Mammary epithelial cell (primary cell): ENCODE measurements at regions not wholly inside any gene's neighbourhood (a gene's known extent, or its start where the extent isn't known, plus 50 kb on each side); places are given as distances from the start of the nearest gene placed in this dataset.

Experiments
- CTCF ChIP-seq, 2 donors: IDR thresholded peaks in 1 of 2; conservative IDR thresholded peaks in 1 of 2; 2 replicates each; pipeline ENCODE4 v1.5.1; 2011 to 2012; ENCODE audit warnings: inconsistent platforms in 2 of 2, low read length in 2 of 2, mild to moderate bottlenecking in 2 of 2, control low read depth in 1 of 2, low read depth in 1 of 2; ENCODE audit not compliant: insufficient read depth in 1 of 2; ENCODE audit errors: extremely low read depth in 1 of 2
- EZH2 ChIP-seq: IDR thresholded peaks from 2 replicates; pipeline ENCODE4 v1.6.1; 2012; ENCODE audit warnings: low read length, inconsistent platforms, borderline replicate concordance

- TF ChIP-seq CTCF (conservative IDR thresholded peaks at IDR 0.05 in 1 of 2, IDR thresholded peaks at IDR 0.05 in 1 of 2; ENCODE audit: extremely low read depth in 1 of 2, insufficient read depth in 1 of 2, low read depth in 1 of 2, low read length in 2 of 2) (no peak), EZH2 (no peak)
These were observed 888.8 kb downstream of the LRRTM4 start for GRCh38 chr2:76633276-76633921.
